ENCODE measurements at regions not wholly inside any gene's neighbourhood (a gene's known extent, or its start where the extent isn't known, plus 50 kb on each side); places are given as distances from the start of the nearest gene placed in this dataset.
"Not testable (repeated sequence)": the region's sequence is repeated elsewhere in the genome, so short reads cannot be mapped to it uniquely, and the experiment has no call there.

DNA sequence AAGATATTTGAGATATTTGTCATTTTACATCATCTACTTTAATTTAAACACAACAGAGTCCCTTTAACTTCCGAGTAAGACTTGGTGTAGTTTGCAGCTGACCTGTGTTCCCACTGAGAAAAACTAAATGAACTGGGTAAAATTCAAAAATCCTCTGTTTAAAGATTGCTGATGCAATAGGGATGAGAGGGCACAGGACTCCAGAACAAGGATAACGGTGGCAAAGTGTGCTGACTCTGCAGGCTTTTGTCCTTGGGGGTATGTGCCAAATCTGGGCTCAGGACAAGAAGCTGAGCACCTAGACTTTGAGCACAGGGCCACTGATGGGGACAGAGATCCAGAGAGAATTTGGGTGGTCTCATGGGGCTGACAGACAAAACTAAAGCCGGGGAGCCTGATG is 156.8 kb downstream of the CCDC71L start:
- H3K27me3 ChIP-seq: no peaks in the 10 kb centered on the region
- DNase-seq: no peak
- intact Hi-C loops (cut with DNase I): no loop called here
- H3K9me3 ChIP-seq: no peaks in the 10 kb centered on the region
- no peak overlapping the region for H3K4me3 ChIP-seq
- H3K27ac ChIP-seq: no peak overlapping the region
- no peaks in the 10 kb centered on the region for H3K4me1 ChIP-seq
- WGBS, 2 donors: 90 to 91% methylated on average over 3 of the region's 3 CpGs
- TF ChIP-seq POLR2A (IDR thresholded peaks at IDR 0.05): no peak
- TF ChIP-seq, protein P1, sequence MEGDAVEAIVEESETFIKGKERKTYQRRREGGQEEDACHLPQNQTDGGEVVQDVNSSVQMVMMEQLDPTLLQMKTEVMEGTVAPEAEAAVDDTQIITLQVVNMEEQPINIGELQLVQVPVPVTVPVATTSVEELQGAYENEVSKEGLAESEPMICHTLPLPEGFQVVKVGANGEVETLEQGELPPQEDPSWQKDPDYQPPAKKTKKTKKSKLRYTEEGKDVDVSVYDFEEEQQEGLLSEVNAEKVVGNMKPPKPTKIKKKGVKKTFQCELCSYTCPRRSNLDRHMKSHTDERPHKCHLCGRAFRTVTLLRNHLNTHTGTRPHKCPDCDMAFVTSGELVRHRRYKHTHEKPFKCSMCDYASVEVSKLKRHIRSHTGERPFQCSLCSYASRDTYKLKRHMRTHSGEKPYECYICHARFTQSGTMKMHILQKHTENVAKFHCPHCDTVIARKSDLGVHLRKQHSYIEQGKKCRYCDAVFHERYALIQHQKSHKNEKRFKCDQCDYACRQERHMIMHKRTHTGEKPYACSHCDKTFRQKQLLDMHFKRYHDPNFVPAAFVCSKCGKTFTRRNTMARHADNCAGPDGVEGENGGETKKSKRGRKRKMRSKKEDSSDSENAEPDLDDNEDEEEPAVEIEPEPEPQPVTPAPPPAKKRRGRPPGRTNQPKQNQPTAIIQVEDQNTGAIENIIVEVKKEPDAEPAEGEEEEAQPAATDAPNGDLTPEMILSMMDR (IDR thresholded peaks at IDR 0.05): no peak
- TF ChIP-seq POLR2AphosphoS5 (IDR thresholded peaks at IDR 0.05): no peak
- no peak for TF ChIP-seq EP300 (IDR thresholded peaks at IDR 0.05)
- H3K36me3 ChIP-seq: no peaks in the 10 kb centered on the region

DNA sequence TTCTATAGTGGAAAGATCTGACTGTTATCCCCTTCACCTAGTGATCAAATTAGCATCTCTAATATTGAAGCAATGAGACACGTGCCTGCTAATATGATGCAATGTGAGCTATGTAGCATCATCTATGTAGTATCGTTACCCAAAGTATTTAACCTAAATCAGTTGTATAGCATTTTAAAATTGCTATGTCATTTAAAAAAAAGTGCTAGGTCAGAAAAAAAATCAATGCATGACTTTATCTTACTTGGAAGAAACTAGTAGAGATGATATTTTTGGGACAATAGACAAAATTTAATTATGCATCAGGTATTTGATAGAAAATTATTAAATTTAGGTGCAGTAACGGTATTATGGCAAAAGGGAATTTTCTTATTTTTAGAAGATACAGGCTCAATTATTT is 157.3 kb downstream of the CCDC71L start:
- 92 to 95% methylated on average over 3 of the region's 3 CpGs for WGBS, 2 donors
- H3K27me3 ChIP-seq: no peaks in the 10 kb centered on the region
- H3K27ac ChIP-seq: no peak overlapping the region
- TF ChIP-seq POLR2AphosphoS5 (IDR thresholded peaks at IDR 0.05) (no peak), POLR2A (IDR thresholded peaks at IDR 0.05) (no peak), EP300 (IDR thresholded peaks at IDR 0.05) (no peak)
- TF ChIP-seq, protein P1 (IDR thresholded peaks at IDR 0.05): no peak
- no peaks in the 10 kb centered on the region for H3K4me1 ChIP-seq
- no peaks in the 10 kb centered on the region for H3K36me3 ChIP-seq
- no peak overlapping the region for H3K4me3 ChIP-seq
- intact Hi-C loops (cut with DNase I): no loop called here
- no peak for DNase-seq
- no peaks in the 10 kb centered on the region for H3K9me3 ChIP-seq

DNA sequence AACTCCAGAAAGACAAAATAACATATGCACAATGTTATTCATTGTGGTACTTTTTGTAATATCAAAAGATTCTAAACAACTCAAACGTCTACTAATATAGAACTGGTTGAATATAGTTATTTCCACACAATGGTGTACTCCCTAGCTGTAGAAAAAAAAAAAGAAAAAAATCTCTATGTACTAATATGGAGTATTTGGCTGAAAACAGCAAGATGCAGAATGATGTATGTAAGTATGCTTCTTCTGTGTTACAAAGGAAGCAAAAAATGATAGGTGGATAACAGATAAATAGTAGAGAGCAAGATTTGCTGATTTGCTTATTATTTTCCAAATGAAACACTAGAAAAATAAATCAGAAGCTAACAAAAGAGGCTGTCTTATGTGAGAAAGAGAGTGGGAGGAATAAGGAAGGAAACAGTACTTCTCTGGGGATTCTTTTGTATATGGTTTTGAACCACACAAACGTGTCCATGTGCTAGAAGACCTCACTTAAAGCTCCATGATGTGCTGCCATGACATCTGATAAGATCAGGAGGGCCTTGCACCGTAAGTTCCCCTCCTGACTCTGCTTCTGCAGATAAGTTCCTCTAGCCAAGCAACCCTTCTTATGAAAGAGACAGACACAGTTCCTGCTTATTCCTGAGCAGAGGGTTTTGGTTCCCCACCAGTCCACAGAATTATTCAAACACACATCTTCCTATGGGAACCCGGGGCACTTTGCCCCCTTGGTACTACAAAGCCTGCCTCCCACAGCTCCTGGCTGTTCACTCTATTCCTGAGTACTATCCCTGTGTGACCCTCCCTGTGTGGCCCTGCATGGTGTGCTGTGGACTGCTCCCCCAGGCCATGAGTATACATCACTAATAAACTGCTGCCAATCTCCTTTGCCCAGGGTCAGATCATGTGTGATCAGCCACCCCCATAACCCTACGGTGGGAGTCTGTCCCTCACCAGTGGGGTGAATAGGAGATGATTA is 159.1 kb downstream of the CCDC71L start:
- Histone ChIP-seq H3K4me1 (no peaks in the 10 kb centered on the region), H3K36me3 (no peaks in the 10 kb centered on the region), H3K27me3 (no peaks in the 10 kb centered on the region), H3K27ac (no peak overlapping the region), H3K9me3 (no peaks in the 10 kb centered on the region), H3K4me3 (no peak overlapping the region)
- TF ChIP-seq POLR2A (IDR thresholded peaks at IDR 0.05) (no peak), EP300 (IDR thresholded peaks at IDR 0.05) (no peak), POLR2AphosphoS5 (IDR thresholded peaks at IDR 0.05) (no peak)
- TF ChIP-seq, protein P1 (IDR thresholded peaks at IDR 0.05): no peak
- intact Hi-C loops (cut with DNase I): no loop called here
- no peak for DNase-seq
- 61 to 76% methylated on average over 5 of the region's 5 CpGs for WGBS, 2 donors

DNA sequence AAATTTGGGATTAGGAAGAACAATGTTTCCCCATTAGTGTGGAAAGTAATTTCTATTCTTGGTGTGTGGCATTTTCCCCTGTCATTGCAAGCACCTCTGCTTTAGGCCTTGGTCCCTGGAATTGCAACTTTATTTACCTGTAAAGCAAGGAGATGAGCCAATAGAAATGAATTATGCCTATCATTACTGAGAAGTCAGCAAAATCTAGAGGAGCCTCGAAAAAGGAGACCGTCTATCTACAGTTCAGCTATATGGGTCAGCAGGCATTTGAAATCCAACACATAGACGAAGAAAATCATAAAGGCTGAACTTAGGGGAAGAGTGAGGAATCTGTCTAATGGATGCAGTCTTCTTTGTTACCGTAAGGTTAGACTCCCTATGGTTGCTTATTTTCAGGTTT is 161.1 kb downstream of the CCDC71L start:
- TF ChIP-seq, protein P1 (IDR thresholded peaks at IDR 0.05): no peak
- TF ChIP-seq POLR2A (IDR thresholded peaks at IDR 0.05) (no peak), POLR2AphosphoS5 (IDR thresholded peaks at IDR 0.05) (no peak), EP300 (IDR thresholded peaks at IDR 0.05) (no peak)
- no peak for DNase-seq
- no peaks in the 10 kb centered on the region for H3K4me1 ChIP-seq
- intact Hi-C loops (cut with DNase I): no loop called here
- H3K4me3 ChIP-seq: no peak overlapping the region
- H3K36me3 ChIP-seq: no peaks in the 10 kb centered on the region
- no peak overlapping the region for H3K27ac ChIP-seq
- H3K27me3 ChIP-seq: no peaks in the 10 kb centered on the region
- H3K9me3 ChIP-seq: no peaks in the 10 kb centered on the region
- WGBS, 2 donors: 93 to 96% methylated on average over 4 of the region's 4 CpGs

DNA sequence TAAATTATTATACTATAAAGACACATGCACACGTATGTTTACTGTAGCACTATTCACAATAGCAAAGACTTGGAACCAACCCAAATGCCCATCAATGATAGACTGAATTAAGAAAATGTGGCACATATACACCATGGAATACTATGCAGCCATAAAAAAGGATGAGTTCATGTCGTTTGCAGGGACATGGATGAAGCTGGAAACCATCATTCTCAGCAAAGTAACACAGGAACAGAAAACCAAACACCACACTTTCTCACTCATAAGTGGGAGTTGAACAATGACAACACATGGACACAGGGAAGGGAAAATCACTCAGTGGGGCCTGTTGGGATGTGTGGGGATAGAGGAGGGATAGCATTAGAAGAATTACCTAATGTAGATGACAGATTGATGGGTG is 163.0 kb downstream of the CCDC71L start:
- intact Hi-C loops (cut with DNase I); H3K4me1 ChIP-seq; H3K27ac ChIP-seq; H3K4me3 ChIP-seq; H3K36me3 ChIP-seq; H3K27me3 ChIP-seq; DNase-seq; H3K9me3 ChIP-seq: not testable (repeated sequence)
- 70 to 76% methylated on average over 2 of the region's 2 CpGs for WGBS, 2 donors

Measured in sigmoid colon (tissue), 6 donors.